HT-29 (cell line): ENCODE measurements at regions not wholly inside any gene's neighbourhood (a gene's known extent, or its start where the extent isn't known, plus 50 kb on each side); places are given as distances from the start of the nearest gene placed in this dataset.

Source experiments
- DNase-seq: peaks from one replicate; pipeline ENCODE4 v3.0.0-alpha.2; 2015; ENCODE audit warnings: low spot score

- no peak for DNase-seq
These were observed 109.7 kb downstream of the TMTC3 start for GRCh38 chr12:88251798-88252197.

GRCh38 chr12:88253371-88253978 is 111.4 kb downstream of the TMTC3 start:
- no peak for DNase-seq

GRCh38 chr12:88255224-88255623 is 113.1 kb downstream of the TMTC3 start:
- DNase-seq, result no peak

- no peak for DNase-seq
These were observed 113.7 kb downstream of the TMTC3 start for GRCh38 chr12:88255847-88256246.

GRCh38 chr12:88258396-88258795 is 116.3 kb downstream of the TMTC3 start:
- DNase-seq, result no peak

GRCh38 chr12:88266806-88267360 is 124.8 kb downstream of the TMTC3 start:
- DNase-seq, result no peak

GRCh38 chr12:88267630-88268029 is 125.5 kb downstream of the TMTC3 start:
- DNase-seq, result no peak

GRCh38 chr12:88272456-88272855 is 130.3 kb downstream of the TMTC3 start:
- DNase-seq, result no peak

- no peak for DNase-seq
These were observed 131.3 kb downstream of the TMTC3 start for GRCh38 chr12:88273450-88273849.

- no peak for DNase-seq
These were observed 131.8 kb downstream of the TMTC3 start for GRCh38 chr12:88273875-88274274.

GRCh38 chr12:88291498-88292131 is 149.5 kb downstream of the TMTC3 start:
- DNase-seq, result no peak

- DNase-seq, result no peak
These were observed 156.0 kb downstream of the TMTC3 start for GRCh38 chr12:88298014-88298682.

- DNase-seq, result peak; percentile 45
These were observed 156.7 kb downstream of the TMTC3 start for GRCh38 chr12:88298761-88299242.

GRCh38 chr12:88299567-88300101 is 157.5 kb downstream of the TMTC3 start:
- DNase-seq, result peak; percentile 21

GRCh38 chr12:88300931-88301330 is 158.8 kb downstream of the TMTC3 start:
- DNase-seq, result no peak

GRCh38 chr12:88303335-88303734 is 161.2 kb downstream of the TMTC3 start:
- DNase-seq, result no peak

- DNase-seq, result no peak
These were observed 163.3 kb downstream of the TMTC3 start for GRCh38 chr12:88305254-88305890.

- DNase-seq, result no peak
These were observed 164.5 kb downstream of the TMTC3 start for GRCh38 chr12:88306471-88307069.

- DNase-seq, result no peak
These were observed 165.9 kb downstream of the TMTC3 start for GRCh38 chr12:88307961-88308360.

GRCh38 chr12:88308825-88309224 is 166.7 kb downstream of the TMTC3 start:
- no peak for DNase-seq

- no peak for DNase-seq
These were observed 167.4 kb downstream of the TMTC3 start for GRCh38 chr12:88309546-88309945.
